SU-DHL-6 (cell line): ENCODE measurements at regions not wholly inside any gene's neighbourhood (a gene's known extent, or its start where the extent isn't known, plus 50 kb on each side); places are given as distances from the start of the nearest gene placed in this dataset.

ENCODE experiments used
- EZH2phosphoT487 ChIP-seq: fragments of 200-600 bp; sonication (generic), shearing (Covaris generic); conservative IDR thresholded peaks from 2 replicates; pipeline ENCODE4 v1.6.1; 2018; ENCODE audit warnings: mild to moderate bottlenecking, antibody characterized with exemption, low read length, moderate library complexity, mixed read lengths
- TF ChIP-seq, protein P1 (sequence below): fragments of 200-600 bp; sonication (generic); IDR thresholded peaks from one replicate; pipeline ENCODE4 v1.5.1; 2017; ENCODE audit warnings: antibody characterized with exemption, mild to moderate bottlenecking, low read length, moderate library complexity; ENCODE audit not compliant: insufficient read depth, poor library complexity, severe bottlenecking

DNA sequence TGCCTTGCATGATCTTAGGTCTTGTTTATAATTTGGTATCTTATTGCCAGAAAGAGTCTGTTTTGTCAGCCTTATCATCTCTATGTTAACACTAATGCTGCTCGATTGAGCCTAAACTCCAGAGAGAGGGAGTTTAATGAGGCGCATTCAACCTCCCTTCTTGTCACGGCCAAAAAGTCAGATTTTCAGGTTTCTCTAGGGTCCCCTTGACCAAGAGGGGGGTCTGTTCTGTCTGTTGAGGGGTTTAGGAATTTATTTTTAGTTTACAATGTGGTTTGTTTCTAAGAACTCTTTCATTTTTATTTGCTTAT is 285.7 kb upstream of the VWC2 start:
- TF ChIP-seq, protein P1, sequence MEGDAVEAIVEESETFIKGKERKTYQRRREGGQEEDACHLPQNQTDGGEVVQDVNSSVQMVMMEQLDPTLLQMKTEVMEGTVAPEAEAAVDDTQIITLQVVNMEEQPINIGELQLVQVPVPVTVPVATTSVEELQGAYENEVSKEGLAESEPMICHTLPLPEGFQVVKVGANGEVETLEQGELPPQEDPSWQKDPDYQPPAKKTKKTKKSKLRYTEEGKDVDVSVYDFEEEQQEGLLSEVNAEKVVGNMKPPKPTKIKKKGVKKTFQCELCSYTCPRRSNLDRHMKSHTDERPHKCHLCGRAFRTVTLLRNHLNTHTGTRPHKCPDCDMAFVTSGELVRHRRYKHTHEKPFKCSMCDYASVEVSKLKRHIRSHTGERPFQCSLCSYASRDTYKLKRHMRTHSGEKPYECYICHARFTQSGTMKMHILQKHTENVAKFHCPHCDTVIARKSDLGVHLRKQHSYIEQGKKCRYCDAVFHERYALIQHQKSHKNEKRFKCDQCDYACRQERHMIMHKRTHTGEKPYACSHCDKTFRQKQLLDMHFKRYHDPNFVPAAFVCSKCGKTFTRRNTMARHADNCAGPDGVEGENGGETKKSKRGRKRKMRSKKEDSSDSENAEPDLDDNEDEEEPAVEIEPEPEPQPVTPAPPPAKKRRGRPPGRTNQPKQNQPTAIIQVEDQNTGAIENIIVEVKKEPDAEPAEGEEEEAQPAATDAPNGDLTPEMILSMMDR = no peak
- TF ChIP-seq EZH2phosphoT487 = no peak
